ENCODE measurements at regions not wholly inside any gene's neighbourhood (a gene's known extent, or its start where the extent isn't known, plus 50 kb on each side); places are given as distances from the start of the nearest gene placed in this dataset.

DNA sequence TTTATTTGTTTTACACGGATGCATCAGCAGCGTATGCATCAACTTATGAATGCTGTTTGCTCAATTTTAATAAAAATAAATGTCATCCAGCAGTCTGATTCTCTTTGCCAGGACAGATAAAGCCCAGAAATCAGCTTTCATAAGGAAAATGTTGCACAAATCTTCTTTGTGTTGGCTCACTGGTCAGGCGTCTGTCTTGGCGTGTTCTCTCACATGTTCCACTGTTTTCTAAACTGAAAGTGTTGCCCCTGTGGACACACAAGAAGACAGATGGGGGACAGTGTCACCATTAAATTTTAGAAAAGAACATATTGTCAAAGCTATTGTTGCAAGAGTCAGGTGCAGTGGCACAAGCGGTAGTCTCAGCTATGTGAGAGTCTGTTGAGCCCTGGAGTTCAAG, 316.2 kb downstream of the CENPC start:
- TF ChIP-seq, protein P1, sequence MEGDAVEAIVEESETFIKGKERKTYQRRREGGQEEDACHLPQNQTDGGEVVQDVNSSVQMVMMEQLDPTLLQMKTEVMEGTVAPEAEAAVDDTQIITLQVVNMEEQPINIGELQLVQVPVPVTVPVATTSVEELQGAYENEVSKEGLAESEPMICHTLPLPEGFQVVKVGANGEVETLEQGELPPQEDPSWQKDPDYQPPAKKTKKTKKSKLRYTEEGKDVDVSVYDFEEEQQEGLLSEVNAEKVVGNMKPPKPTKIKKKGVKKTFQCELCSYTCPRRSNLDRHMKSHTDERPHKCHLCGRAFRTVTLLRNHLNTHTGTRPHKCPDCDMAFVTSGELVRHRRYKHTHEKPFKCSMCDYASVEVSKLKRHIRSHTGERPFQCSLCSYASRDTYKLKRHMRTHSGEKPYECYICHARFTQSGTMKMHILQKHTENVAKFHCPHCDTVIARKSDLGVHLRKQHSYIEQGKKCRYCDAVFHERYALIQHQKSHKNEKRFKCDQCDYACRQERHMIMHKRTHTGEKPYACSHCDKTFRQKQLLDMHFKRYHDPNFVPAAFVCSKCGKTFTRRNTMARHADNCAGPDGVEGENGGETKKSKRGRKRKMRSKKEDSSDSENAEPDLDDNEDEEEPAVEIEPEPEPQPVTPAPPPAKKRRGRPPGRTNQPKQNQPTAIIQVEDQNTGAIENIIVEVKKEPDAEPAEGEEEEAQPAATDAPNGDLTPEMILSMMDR (conservative IDR thresholded peaks at IDR 0.05 in 1 of 2, IDR thresholded peaks at IDR 0.05 in 1 of 2; ENCODE audit: low read depth in 1 of 2, low read length in 2 of 2): no peak
- no peak for TF ChIP-seq EZH2 (IDR thresholded peaks at IDR 0.05; ENCODE audit: low read length, missing control alignments)
